Uterus (tissue), 2 donors: ENCODE measurements at regions not wholly inside any gene's neighbourhood (a gene's known extent, or its start where the extent isn't known, plus 50 kb on each side); places are given as distances from the start of the nearest gene placed in this dataset.

Experiments used
- CTCF ChIP-seq, 4 experiments: fragments of 200-600 bp in 2 of 4; fragments of 450-650 bp in 2 of 4; sonication (generic) in 2 of 4; IDR thresholded peaks; one replicate each; pipeline ENCODE4 v1.5.1; 2016 to 2019; ENCODE audit warnings: antibody characterized with exemption in 4 of 4, mild to moderate bottlenecking in 2 of 4, moderate library complexity in 1 of 4
- POLR2A ChIP-seq, 2 donors: fragments of 450-650 bp; IDR thresholded peaks; one replicate each; pipeline ENCODE4 v1.6.1; 2016; ENCODE audit warnings: antibody characterized with exemption in 2 of 2, mild to moderate bottlenecking in 1 of 2, moderate library complexity in 1 of 2

GRCh38 chr6:48401016-48401415, 290.0 kb upstream of the PTCHD4 start:
- TF ChIP-seq POLR2A (IDR thresholded peaks at IDR 0.05): no peak
- TF ChIP-seq CTCF (IDR thresholded peaks at IDR 0.05): no peak
